Stimulated activated CD4-positive, alpha-beta T cell treated with anti-CD3 and anti-CD28 coated beads, Interleukin-12 subunit alpha, Interleukin-12 subunit beta, amount 100 ng/mL, for 24 hours (primary cell): ENCODE measurements at regions not wholly inside any gene's neighbourhood (a gene's known extent, or its start where the extent isn't known, plus 50 kb on each side); places are given as distances from the start of the nearest gene placed in this dataset.

ENCODE experiments used
- DNase-seq, 2 experiments: peaks; one replicate each; pipeline ENCODE4 v3.0.0-alpha.2; 2020; ENCODE audit warnings: low read depth in 2 of 2

GRCh38 chr12:67496581-67496980, 152.0 kb upstream of the DYRK2 start:
- DNase-seq, result no peak

- DNase-seq, result no peak
Observed at GRCh38 chr12:67498991-67499390, 149.6 kb upstream of the DYRK2 start.

GRCh38 chr12:67501362-67501761, 147.2 kb upstream of the DYRK2 start:
- no peak for DNase-seq

GRCh38 chr12:67504026-67504425, 144.5 kb upstream of the DYRK2 start:
- DNase-seq, result no peak

- DNase-seq, result no peak
Observed at GRCh38 chr12:67506739-67507138, 141.8 kb upstream of the DYRK2 start.

GRCh38 chr12:67508830-67509229, 139.7 kb upstream of the DYRK2 start:
- DNase-seq, result no peak

- DNase-seq, result no peak
Observed at GRCh38 chr12:67509666-67510386, 138.7 kb upstream of the DYRK2 start.

GRCh38 chr12:67512061-67512460, 136.5 kb upstream of the DYRK2 start:
- no peak for DNase-seq

GRCh38 chr12:67514502-67514901, 134.0 kb upstream of the DYRK2 start:
- DNase-seq, result no peak

GRCh38 chr12:67515679-67516340, 132.7 kb upstream of the DYRK2 start:
- DNase-seq, result no peak

- no peak for DNase-seq
Observed at GRCh38 chr12:67517181-67517887, 131.2 kb upstream of the DYRK2 start.

- DNase-seq, result no peak
Observed at GRCh38 chr12:67519484-67520433, 128.8 kb upstream of the DYRK2 start.

GRCh38 chr12:67520606-67521005, 127.9 kb upstream of the DYRK2 start:
- no peak for DNase-seq

GRCh38 chr12:67522222-67522621, 126.3 kb upstream of the DYRK2 start:
- no peak for DNase-seq

GRCh38 chr12:67523538-67523937, 125.0 kb upstream of the DYRK2 start:
- DNase-seq, result no peak

GRCh38 chr12:67524861-67525616, 123.5 kb upstream of the DYRK2 start:
- DNase-seq, result no peak

GRCh38 chr12:67525617-67525884, 123.0 kb upstream of the DYRK2 start:
- DNase-seq, result no peak

- no peak for DNase-seq
Observed at GRCh38 chr12:67526129-67526528, 122.4 kb upstream of the DYRK2 start.

- DNase-seq, result no peak
Observed at GRCh38 chr12:67531051-67531450, 117.5 kb upstream of the DYRK2 start.

GRCh38 chr12:67531501-67531900, 117.0 kb upstream of the DYRK2 start:
- DNase-seq, result no peak

GRCh38 chr12:67533159-67533558, 115.4 kb upstream of the DYRK2 start:
- DNase-seq, result no peak
